GM18507 (cell line): ENCODE measurements at regions not wholly inside any gene's neighbourhood (a gene's known extent, or its start where the extent isn't known, plus 50 kb on each side); places are given as distances from the start of the nearest gene placed in this dataset.

Experiments used
- DNase-seq: peaks from one replicate; pipeline ENCODE4 v3.0.0; 2011; ENCODE audit warnings: low read depth; ENCODE audit not compliant: insufficient read length; ENCODE audit errors: extremely low spot score
- FAIRE-seq: peaks from 2 replicates; lab custom pipeline; 2011; peaks lifted over from hg19 to GRCh38; lab: Jason Lieb, UNC

GRCh38 chr13:73945871-73946270 is 188.3 kb downstream of the KLF12 start:
- FAIRE-seq = no peak
- DNase-seq = no peak

DNA sequence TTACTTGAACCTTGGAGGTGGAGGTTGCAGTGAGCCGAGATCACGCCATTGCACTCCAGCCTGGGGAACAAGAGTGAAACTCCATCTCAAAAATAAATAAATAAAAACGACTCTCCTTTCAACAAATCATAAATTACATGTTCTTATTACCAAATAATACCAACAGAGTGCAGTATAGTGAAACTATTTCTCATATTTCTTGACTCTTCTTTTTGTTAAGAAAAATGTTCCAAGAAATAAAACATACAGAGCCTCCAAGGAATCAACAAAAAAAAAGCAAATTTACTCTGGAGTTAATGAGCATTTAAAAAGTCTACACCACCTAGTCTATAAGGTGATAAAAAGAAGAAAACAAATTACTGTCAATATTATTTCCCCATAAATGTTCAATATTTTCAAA is 188.8 kb downstream of the KLF12 start:
- FAIRE-seq (no peak), DNase-seq (no peak)

DNA sequence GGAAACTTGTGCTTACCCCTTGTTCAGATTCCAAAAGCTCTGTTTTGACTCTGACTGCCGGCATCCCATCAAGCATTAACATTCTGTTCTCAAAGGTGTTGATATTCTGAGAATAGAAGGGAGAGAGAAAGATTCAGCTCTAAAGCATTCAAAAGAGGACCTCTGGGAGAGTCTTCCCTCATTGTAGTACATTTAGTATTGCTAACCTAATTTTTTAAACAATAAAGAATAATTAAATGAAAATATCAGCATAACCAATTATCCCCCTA is 190.3 kb downstream of the KLF12 start:
- DNase-seq (no peak), FAIRE-seq (no peak)

- FAIRE-seq (peak; percentile 26), DNase-seq (no peak)
These were observed 190.9 kb downstream of the KLF12 start for GRCh38 chr13:73943137-73943964.

- FAIRE-seq = no peak
- no peak for DNase-seq
These were observed 192.5 kb downstream of the KLF12 start for GRCh38 chr13:73941752-73942151.

GRCh38 chr13:73940098-73940497 is 194.1 kb downstream of the KLF12 start:
- no peak for FAIRE-seq
- DNase-seq = no peak

DNA sequence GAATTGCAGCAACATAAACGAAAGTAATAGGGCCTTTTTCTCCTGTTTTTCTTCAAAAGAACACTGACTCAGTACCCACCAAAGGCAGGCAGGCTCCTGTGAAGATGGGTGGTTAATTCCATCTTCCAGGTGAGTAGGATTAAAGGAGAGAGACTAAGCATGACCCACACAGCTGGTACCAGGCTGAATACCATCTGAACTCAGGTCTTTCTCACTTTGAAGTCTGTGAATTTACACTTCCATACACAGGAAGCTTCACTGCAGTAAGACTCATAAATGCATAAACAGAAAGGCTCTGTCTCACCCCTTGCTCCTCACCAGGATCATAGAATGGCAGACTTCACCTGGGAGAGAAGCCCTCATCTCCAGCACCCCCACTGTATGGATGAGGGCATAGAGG is 194.6 kb downstream of the KLF12 start:
- no peak for FAIRE-seq
- no peak for DNase-seq

DNA sequence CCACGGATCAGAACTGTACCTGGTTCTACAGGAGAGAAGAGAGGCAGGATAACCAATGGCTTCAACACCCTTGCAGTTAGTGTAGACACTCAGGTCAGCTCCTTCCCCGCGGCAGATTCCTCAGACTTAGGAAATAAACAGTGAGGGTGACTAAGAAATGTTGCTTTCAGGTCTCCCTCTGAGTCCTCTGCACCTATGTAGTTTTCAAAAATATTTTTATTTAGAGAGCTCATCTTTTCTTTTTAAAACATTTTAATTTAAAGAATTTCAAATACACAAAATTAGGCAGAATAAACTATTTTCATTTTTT is 195.2 kb downstream of the KLF12 start:
- FAIRE-seq = peak; percentile 12
- no peak for DNase-seq

GRCh38 chr13:73938372-73939070 is 195.7 kb downstream of the KLF12 start:
- FAIRE-seq (peak; percentile 21), DNase-seq (no peak)

DNA sequence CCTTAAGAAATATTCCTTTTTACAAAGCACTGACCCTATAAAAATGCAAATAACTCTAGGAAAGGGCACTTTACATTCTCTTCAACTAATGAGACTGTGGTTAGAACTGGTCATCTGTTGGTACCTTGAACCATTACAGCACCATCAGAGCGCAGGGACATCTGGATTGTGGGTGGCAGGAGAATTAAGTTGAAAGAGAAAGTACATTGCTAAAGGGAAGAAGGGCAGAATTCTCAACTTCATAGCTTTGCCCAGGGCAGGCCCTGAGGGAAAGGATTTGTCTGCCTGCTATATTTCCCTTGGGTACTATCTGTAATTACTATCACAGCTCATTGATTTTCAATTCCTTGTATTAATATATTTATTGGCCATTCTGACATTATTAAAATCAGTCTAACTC is 196.8 kb downstream of the KLF12 start:
- DNase-seq (no peak), FAIRE-seq (no peak)

- no peak for FAIRE-seq
- no peak for DNase-seq
These were observed 198.2 kb downstream of the KLF12 start for GRCh38 chr13:73935991-73936390.

DNA sequence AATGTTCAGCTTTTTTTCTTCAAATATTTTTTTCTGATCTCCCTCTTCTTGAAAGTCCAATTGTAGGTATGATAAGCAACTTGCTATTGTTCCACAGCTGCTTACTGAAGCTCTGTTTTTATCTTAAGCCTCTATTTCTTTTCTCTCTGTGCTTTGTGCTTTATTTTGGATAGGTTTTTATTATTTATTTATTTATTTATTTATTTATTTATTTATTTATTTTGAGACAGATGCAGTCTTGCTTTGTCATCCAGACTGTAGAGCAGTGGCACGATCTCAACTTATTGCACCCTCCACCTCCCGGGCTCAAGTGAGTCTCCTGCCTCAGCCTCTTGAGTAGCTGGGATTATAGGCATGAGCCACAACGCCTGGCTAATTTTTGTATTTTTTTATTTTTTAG is 199.4 kb downstream of the KLF12 start:
- no peak for FAIRE-seq
- DNase-seq = no peak

- DNase-seq (no peak), FAIRE-seq (no peak)
These were observed 200.0 kb downstream of the KLF12 start for GRCh38 chr13:73934215-73934641.

DNA sequence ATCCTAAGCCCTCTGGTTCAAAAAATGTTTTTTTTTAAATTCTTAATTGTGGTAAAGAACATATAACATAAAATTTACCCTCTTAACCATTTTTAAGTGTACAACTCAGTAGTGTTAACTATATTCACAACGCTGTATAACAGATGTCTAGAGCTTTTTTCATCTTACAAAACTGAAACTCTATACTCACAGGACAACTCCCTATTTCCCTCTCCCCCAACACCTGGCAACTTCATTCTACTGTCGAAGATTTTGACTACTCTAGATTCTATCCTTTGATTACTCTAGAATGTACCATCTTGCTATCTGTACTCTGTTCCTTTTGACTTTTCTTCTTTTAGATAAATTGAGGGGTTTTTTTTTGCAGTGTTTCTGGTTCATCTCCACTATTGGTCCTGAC is 200.4 kb downstream of the KLF12 start:
- FAIRE-seq (peak; percentile 62), DNase-seq (no peak)

DNA sequence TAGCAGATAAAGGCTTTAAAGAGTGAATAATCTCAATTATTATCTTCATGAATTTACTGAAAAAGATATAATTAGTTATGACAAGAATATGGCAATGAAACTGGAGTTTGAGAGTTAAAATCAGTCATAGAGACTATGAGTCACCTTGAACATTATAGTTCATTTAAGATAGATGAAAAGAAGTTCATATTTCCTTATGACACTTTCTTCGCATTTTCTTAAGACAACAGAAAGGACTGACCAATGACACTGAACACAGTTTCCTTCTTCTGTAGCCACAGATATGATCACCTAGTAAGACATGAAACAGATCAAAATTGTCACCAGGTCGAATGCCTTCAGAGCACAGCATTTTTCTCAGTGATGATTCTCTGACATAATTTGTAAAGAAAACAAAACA is 202.1 kb downstream of the KLF12 start:
- FAIRE-seq = no peak
- no peak for DNase-seq

DNA sequence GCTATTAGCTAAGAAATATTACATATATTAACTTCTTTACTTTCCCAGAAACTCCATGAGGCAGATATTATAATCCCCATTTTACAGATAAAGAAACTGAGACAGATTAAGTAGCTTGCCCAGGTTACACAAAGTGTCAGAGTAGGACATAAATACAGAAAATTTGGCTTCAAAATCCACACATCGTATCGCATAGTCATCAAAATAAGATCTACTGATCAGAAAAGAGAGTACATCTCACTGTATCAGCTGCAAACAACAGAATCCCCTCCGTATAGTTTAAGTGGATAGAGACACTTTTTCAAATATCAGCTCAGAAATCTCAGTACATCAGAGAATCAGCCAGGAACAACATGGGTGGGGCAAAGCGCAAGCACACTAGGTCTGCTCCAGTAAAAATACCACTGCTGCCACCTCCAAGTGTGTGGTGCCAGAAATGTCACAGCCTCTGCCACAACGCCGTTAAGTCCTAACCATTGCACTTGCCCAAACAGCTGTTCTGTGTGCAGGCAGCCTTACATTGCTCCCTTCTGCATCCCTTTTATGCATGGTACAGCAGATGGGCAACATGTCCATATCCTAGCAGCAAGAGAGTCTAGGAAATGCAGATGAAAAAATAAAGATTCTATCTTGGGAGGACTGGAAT is 204.8 kb downstream of the KLF12 start:
- DNase-seq (no peak), FAIRE-seq (no peak)

GRCh38 chr13:73924607-73925006 is 209.6 kb downstream of the KLF12 start:
- no peak for DNase-seq

GRCh38 chr13:73922493-73923393 is 211.5 kb downstream of the KLF12 start:
- no peak for FAIRE-seq
- no peak for DNase-seq

More at GRCh38 chr13:73924607-73925006, 209.6 kb downstream of the KLF12 start:
- peak; percentile 77 for FAIRE-seq

GRCh38 chr13:73918691-73919090 is 215.5 kb downstream of the KLF12 start:
- DNase-seq = no peak
- peak; percentile 60 for FAIRE-seq
